Suprapubic skin (tissue), 4 donors: ENCODE measurements at regions not wholly inside any gene's neighbourhood (a gene's known extent, or its start where the extent isn't known, plus 50 kb on each side); places are given as distances from the start of the nearest gene placed in this dataset.

Experiments used
- CTCF ChIP-seq, 2 donors: fragments of 200-600 bp in 1 of 2; fragments of 450-650 bp in 1 of 2; sonication (generic) in 1 of 2; IDR thresholded peaks; one replicate each; pipeline ENCODE4 v1.5.1; 2016 to 2019; ENCODE audit warnings: antibody characterized with exemption in 2 of 2, mild to moderate bottlenecking in 1 of 2, moderate library complexity in 1 of 2
- EP300 ChIP-seq: sonication (generic); formaldehyde crosslinking; IDR thresholded peaks from one replicate; pipeline ENCODE4 v1.6.1; 2017; ENCODE audit warnings: antibody characterized with exemption
- POLR2A ChIP-seq, 2 donors: fragments of 450-650 bp; IDR thresholded peaks; one replicate each; pipeline ENCODE4 v1.6.1; 2017; ENCODE audit warnings: antibody characterized with exemption in 2 of 2, mild to moderate bottlenecking in 2 of 2, moderate library complexity in 2 of 2
- POLR2AphosphoS5 ChIP-seq, 3 donors: sonication (generic); formaldehyde crosslinking; IDR thresholded peaks; one replicate each; pipeline ENCODE4 v1.6.1; 2017; ENCODE audit warnings: antibody characterized with exemption in 3 of 3

GRCh38 chr16:13543850-13544249 lies 376.1 kb upstream of the ERCC4 start:
- TF ChIP-seq POLR2AphosphoS5 (IDR thresholded peaks at IDR 0.05) (no peak), CTCF (IDR thresholded peaks at IDR 0.05) (no peak), POLR2A (IDR thresholded peaks at IDR 0.05) (no peak), EP300 (no peak)
